Esophagus (tissue), 2 donors: ENCODE measurements at regions not wholly inside any gene's neighbourhood (a gene's known extent, or its start where the extent isn't known, plus 50 kb on each side); places are given as distances from the start of the nearest gene placed in this dataset.
"Not testable (repeated sequence)": the region's sequence is repeated elsewhere in the genome, so short reads cannot be mapped to it uniquely, and the experiment has no call there.

Experiments used
- H3K27ac ChIP-seq, 2 donors: one replicate each; pipeline ENCODE4 v1.5.1; 2013; ENCODE audit warnings: low read depth in 2 of 2, mild to moderate bottlenecking in 2 of 2, inconsistent platforms in 1 of 2, low read length in 1 of 2, moderate library complexity in 1 of 2
- H3K27me3 ChIP-seq, 2 donors: one replicate each; pipeline ENCODE4 v1.6.1; 2013; ENCODE audit warnings: low read length in 2 of 2, control low read depth in 1 of 2, mild to moderate bottlenecking in 1 of 2; ENCODE audit not compliant: insufficient read depth in 2 of 2, control insufficient read depth in 1 of 2
- H3K36me3 ChIP-seq, 2 donors: one replicate each; pipeline ENCODE4 v1.6.1; 2013; ENCODE audit warnings: low read length in 1 of 2; ENCODE audit not compliant: control insufficient read depth in 2 of 2, insufficient read depth in 2 of 2
- H3K4me1 ChIP-seq, 2 donors: one replicate each; pipeline ENCODE4 v1.6.1; 2013; ENCODE audit warnings: low read length in 1 of 2; ENCODE audit not compliant: control insufficient read depth in 2 of 2, insufficient read depth in 2 of 2
- H3K4me3 ChIP-seq, 2 donors: one replicate each; pipeline ENCODE4 v1.5.1; 2013; ENCODE audit warnings: low read length in 2 of 2, mild to moderate bottlenecking in 2 of 2, low read depth in 1 of 2, moderate library complexity in 1 of 2
- H3K9me3 ChIP-seq, 2 donors: one replicate each; pipeline ENCODE4 v1.6.1; 2013; ENCODE audit warnings: mild to moderate bottlenecking in 2 of 2, low read depth in 1 of 2, low read length in 1 of 2, moderate library complexity in 1 of 2; ENCODE audit not compliant: control insufficient read depth in 2 of 2, insufficient read depth in 1 of 2
- WGBS, 2 donors: extraction: QIAGEN DNeasy Blood & Tissue Kit; methylation state at CpG; one replicate each; pipeline ENCODE4 v1.1.7; 2013; 5-methylcytosine and 5-hydroxymethylcytosine counted together
- donor health status: healthy with polysubstance abuse.
- donor health status: Bipolar disorder and iron deficiency.

DNA sequence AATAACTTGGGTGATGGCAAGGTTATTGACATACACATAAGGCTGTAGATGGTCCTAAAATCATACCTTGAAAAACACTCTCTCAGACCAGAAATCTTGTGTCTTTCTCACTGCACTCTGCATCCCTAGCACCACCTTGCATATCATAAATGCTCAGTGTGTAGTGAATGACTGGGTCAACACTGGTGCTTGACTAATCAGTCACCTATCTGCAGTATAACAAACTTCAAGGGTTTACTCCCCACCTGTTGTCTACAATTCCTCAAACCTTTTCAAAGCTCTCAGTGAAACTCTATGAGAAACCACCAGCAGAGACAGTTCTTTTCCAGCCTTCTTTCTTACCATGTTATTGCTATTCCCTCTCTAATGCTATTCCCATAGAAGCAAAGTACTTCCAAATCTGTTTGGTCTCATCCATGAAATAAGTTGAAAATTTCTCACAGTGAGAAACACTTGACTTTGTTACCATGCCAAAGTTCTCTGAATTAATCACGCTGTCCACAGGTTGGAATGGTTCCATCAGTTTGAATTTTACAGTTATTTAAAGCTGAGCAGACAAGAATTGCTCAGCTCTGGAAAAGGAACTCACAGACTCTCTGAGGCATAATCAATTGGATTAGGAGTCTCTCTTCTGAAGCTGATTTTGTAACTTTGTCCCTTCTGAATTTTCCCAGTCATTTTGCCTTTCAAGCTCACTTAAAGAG lies 104.8 kb upstream of the EYA4 start:
- Histone ChIP-seq H3K36me3 (no peaks in the 10 kb centered on the region), H3K27ac (no peak overlapping the region), H3K4me3 (no peak overlapping the region), H3K27me3 (no peaks in the 10 kb centered on the region), H3K9me3 (no peaks in the 10 kb centered on the region), H3K4me1 (no peaks in the 10 kb centered on the region)
- 24 to 26% methylated on average over 1 of the region's 1 CpG for WGBS, 2 donors

- not testable (repeated sequence) for H3K36me3 ChIP-seq, H3K9me3 ChIP-seq, H3K27me3 ChIP-seq, H3K27ac ChIP-seq, H3K4me1 ChIP-seq, H3K4me3 ChIP-seq
- WGBS, 2 donors, result 87 to 91% methylated on average over 29 to 30 of the region's 30 CpGs
Observed at GRCh38 chr6:133147470-133148184, 93.5 kb upstream of the EYA4 start.

- WGBS, 2 donors, result 70 to 75% methylated on average over 1 of the region's 1 CpG
- Histone ChIP-seq H3K4me3 (no peak overlapping the region), H3K36me3 (no peaks in the 10 kb centered on the region)
Observed at GRCh38 chr6:133156689-133157088, 84.5 kb upstream of the EYA4 start.

DNA sequence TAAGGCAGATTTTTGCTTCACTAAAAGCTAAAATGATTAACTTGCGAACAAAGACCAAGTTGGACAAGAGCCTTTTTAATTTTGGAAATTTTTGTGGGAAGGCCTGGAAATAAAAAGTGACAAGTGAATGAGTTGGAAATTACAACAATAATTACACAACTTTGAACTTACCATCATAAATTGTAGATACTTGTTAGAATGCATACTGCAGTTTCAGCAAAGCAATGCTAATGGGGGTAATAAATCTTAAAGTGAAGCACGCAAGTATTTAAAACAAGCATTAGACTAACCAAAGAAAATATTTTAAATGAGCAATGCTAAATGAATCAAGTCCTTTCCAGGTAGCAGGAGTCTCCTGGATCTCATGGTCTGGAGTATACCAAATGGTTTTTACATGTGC lies 83.2 kb upstream of the EYA4 start:
- no peak overlapping the region for H3K4me3 ChIP-seq
- no peaks in the 10 kb centered on the region for H3K27me3 ChIP-seq
- H3K9me3 ChIP-seq, result no peaks in the 10 kb centered on the region
- 83 to 85% methylated on average over 2 of the region's 2 CpGs for WGBS, 2 donors
- no peaks in the 10 kb centered on the region for H3K36me3 ChIP-seq
- no peak overlapping the region for H3K27ac ChIP-seq
- no peaks in the 10 kb centered on the region for H3K4me1 ChIP-seq

More at GRCh38 chr6:133156689-133157088, 84.5 kb upstream of the EYA4 start:
- Histone ChIP-seq H3K4me1 (no peaks in the 10 kb centered on the region), H3K27ac (no peak overlapping the region), H3K9me3 (no peaks in the 10 kb centered on the region), H3K27me3 (no peaks in the 10 kb centered on the region)

GRCh38 chr6:133159255-133159795 lies 81.8 kb upstream of the EYA4 start:
- 48 to 54% methylated on average over 2 of the region's 2 CpGs for WGBS, 2 donors
- Histone ChIP-seq H3K4me3 (no peak overlapping the region), H3K4me1 (no peaks in the 10 kb centered on the region), H3K36me3 (no peaks in the 10 kb centered on the region), H3K27me3 (no peaks in the 10 kb centered on the region), H3K27ac (no peak overlapping the region), H3K9me3 (no peaks in the 10 kb centered on the region)

GRCh38 chr6:133160536-133160935 lies 80.6 kb upstream of the EYA4 start:
- Histone ChIP-seq H3K27me3 (no peaks in the 10 kb centered on the region), H3K9me3 (no peaks in the 10 kb centered on the region), H3K36me3 (no peaks in the 10 kb centered on the region), H3K4me1 (no peaks in the 10 kb centered on the region), H3K4me3 (no peak overlapping the region), H3K27ac (no peak overlapping the region)
- 58 to 78% methylated on average over 2 of the region's 2 CpGs for WGBS, 2 donors

DNA sequence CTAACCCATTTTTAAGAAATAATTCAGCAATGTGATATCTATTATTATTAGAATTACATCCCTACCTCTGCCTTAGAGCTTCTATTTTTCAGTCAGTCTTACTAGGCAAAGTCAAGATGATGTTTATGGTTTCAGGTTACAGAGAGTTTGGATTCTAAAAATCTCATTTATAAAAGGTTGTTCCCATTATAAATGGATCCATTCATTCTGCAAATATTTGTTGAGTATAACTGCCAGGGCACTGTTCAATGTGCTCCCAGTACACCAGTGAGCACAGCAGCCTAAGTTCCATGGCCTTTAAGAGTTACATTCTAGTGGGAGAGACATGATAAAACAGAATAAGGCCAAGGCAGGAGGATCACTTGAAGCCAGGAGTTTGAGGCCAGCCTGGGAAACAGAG lies 75.9 kb upstream of the EYA4 start:
- no peaks in the 10 kb centered on the region for H3K36me3 ChIP-seq
- H3K27me3 ChIP-seq, result no peaks in the 10 kb centered on the region
- no peaks in the 10 kb centered on the region for H3K9me3 ChIP-seq
- H3K27ac ChIP-seq, result no peak overlapping the region
- H3K4me3 ChIP-seq, result no peak overlapping the region
- no peaks in the 10 kb centered on the region for H3K4me1 ChIP-seq

- no peaks in the 10 kb centered on the region for H3K9me3 ChIP-seq
- no peaks in the 10 kb centered on the region for H3K4me1 ChIP-seq
- H3K36me3 ChIP-seq, result no peaks in the 10 kb centered on the region
- 61 to 71% methylated on average over 4 of the region's 4 CpGs for WGBS, 2 donors
- H3K27me3 ChIP-seq, result no peaks in the 10 kb centered on the region
- no peak overlapping the region for H3K27ac ChIP-seq
- no peak overlapping the region for H3K4me3 ChIP-seq
Observed at GRCh38 chr6:133166766-133167165, 74.4 kb upstream of the EYA4 start.

DNA sequence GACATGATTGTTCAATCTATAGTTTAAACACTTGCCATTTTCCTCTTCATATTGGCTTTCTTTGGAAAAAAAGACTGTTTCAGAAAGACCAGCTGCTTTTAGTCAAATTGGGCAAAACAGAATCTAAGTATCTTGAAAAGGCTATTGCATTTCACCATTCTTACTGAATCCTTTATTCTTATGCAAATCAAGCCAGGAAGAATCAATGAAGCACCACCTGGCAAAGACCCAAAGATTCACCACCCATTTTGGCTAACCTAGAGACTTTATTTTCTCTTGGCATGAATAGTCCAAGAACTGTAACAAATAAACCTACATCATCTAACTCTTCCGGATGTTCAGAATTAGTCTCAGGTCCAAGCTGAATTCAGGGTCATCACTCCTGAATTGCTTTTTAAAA lies 71.3 kb upstream of the EYA4 start:
- Histone ChIP-seq H3K27me3 (no peaks in the 10 kb centered on the region), H3K9me3 (peaks cover 7 to 9% of the 10 kb centered on the region in 2 donors), H3K36me3 (no peaks in the 10 kb centered on the region), H3K4me3 (no peak overlapping the region), H3K27ac (no peak overlapping the region), H3K4me1 (no peaks in the 10 kb centered on the region)
- WGBS, 2 donors, result 75 to 85% methylated on average over 1 of the region's 1 CpG

DNA sequence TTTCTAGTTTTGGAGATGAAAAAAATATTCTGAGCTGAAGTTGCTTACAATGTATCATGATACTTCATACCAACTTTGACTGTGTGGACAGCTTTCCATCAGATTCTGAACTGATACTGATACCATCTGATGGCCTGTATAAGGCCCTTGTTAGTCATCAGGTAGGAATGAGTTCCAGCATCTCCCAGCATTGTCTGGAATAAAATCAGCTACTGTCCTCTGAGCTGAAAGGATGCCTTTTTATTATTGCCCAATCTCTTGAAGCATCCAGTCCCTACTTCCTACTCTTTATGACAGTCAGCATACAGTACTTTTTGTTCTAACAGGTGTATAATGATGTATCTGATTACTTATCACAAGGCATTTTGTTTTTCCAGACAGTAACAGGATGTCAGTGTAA lies 70.6 kb upstream of the EYA4 start:
- no peak overlapping the region for H3K4me3 ChIP-seq
- H3K27me3 ChIP-seq, result no peaks in the 10 kb centered on the region
- no peaks in the 10 kb centered on the region for H3K36me3 ChIP-seq
- no peaks in the 10 kb centered on the region for H3K4me1 ChIP-seq
- no peak overlapping the region for H3K27ac ChIP-seq
- peaks cover 7 to 9% of the 10 kb centered on the region in 2 donors for H3K9me3 ChIP-seq
